Heart right ventricle (tissue), 16 donors: ENCODE measurements at regions not wholly inside any gene's neighbourhood (a gene's known extent, or its start where the extent isn't known, plus 50 kb on each side); places are given as distances from the start of the nearest gene placed in this dataset.

Experiments
- ATAC-seq, 8 donors: fragments of 200-7000 bp; cut with Tn5 transposase; one replicate each; pipeline ENCODE4 v1.9.1; 2020; ENCODE audit warnings: mild to moderate bottlenecking in 8 of 8, moderate library complexity in 8 of 8, moderate number of reproducible peaks in 1 of 8
- DNase-seq, 2 donors: peaks; one replicate each; pipeline ENCODE4 v3.0.0-alpha.2; 2020
- H3K27ac ChIP-seq, 10 donors: fragments of 200-600 bp; sonication (generic) in 2 of 10; one replicate each; pipeline versions ENCODE4 v1.5.0 to v1.8.0; 2020 to 2022; ENCODE audit warnings: mild to moderate bottlenecking in 3 of 10
- H3K27me3 ChIP-seq, 7 donors: fragments of 200-600 bp; one replicate each; pipeline ENCODE4 v1.8.0; 2021 to 2022; ENCODE audit warnings: mild to moderate bottlenecking in 2 of 7
- H3K36me3 ChIP-seq, 9 donors: fragments of 200-600 bp; sonication (generic) in 1 of 9; one replicate each; pipeline versions ENCODE4 v1.5.0 to v1.8.0; 2020 to 2022; ENCODE audit warnings: mild to moderate bottlenecking in 2 of 9
- H3K4me1 ChIP-seq, 9 donors: fragments of 200-600 bp; sonication (generic) in 1 of 9; one replicate each; pipeline versions ENCODE4 v1.5.0 to v1.8.0; 2020 to 2022; ENCODE audit warnings: mild to moderate bottlenecking in 4 of 9
- H3K4me3 ChIP-seq, 10 donors: fragments of 200-600 bp; sonication (generic) in 2 of 10; one replicate each; pipeline versions ENCODE4 v1.5.0 to v1.8.0; 2020 to 2022; ENCODE audit warnings: mild to moderate bottlenecking in 7 of 10, moderate library complexity in 2 of 10
- H3K9me3 ChIP-seq, 11 donors: fragments of 200-600 bp in 10 of 11; sonication (generic) in 2 of 11; one replicate each; pipeline versions ENCODE4 v1.5.0 to v1.8.0; 2013 to 2022; ENCODE audit warnings: mild to moderate bottlenecking in 2 of 11, control low read depth in 1 of 11, moderate library complexity in 1 of 11
- WGBS, 2 donors: extraction: QIAGEN DNeasy Blood & Tissue Kit; methylation state at CpG; one replicate each; pipeline ENCODE4 v1.1.7; 2013; ENCODE audit warnings: inconsistent platforms in 1 of 2; 5-methylcytosine and 5-hydroxymethylcytosine counted together
- intact Hi-C, 10 donors: fragments of 100-400 bp; cut with DNase I; formaldehyde crosslinking; loops; one replicate each; pipeline versions ENCODE4 v1.11.1 to v1.14.2; 2022
- TF ChIP-seq, protein P1 (sequence below), 9 donors: fragments of 200-600 bp; sonication (generic) in 2 of 9; IDR thresholded peaks; one replicate each; pipeline versions ENCODE4 v1.5.0 to v1.8.0; 2021 to 2022; ENCODE audit warnings: antibody characterized with exemption in 9 of 9, mild to moderate bottlenecking in 5 of 9, moderate library complexity in 1 of 9
- donor health status: Arrhythmogenic right ventricular cardiomyopathy.
- donor health status: ischemic (EF 13 %, LVEDD 7.1; RV severe dilation, severe dysfunction).
- donor health status: healthy with polysubstance abuse.
- donor health status: DM: no; HTN: yes; CAD: no.
- donor health status: DM: no; HTN: no; CAD: no.
- donor health status: ischemic (EF 25% LVEDD 6.9; RV normal size, moderate dysfunction).
- donor health status: ischemic (EF 25% LVEDD 5.7; RV mildly dilated, moderate dysfunction).
- donor health status: healthy.
- donor health status: DM: yes; HTN: yes; CAD: no.
- donor health status: Ischemic cardiomyopathy.
- donor health status: ischemic (EF 35%, LVEDD 5.7; RV mildly dilated, moderate dysfunction).
- donor health status: nonischemic (EF 11% LVEDD 7.7; RV severe dilation, severe dysfunction).
- donor health status: DM: yes; HTN: yes; CAD: no.
- donor health status: PGD.
- donor health status: ischemic (EF 29% LVEDD 5.4; RV normal size, mild dysfunction).
- donor health status: nonischemic (EF 23%, LVEDD 6.1; RV moderate dilation, normal function).

DNA sequence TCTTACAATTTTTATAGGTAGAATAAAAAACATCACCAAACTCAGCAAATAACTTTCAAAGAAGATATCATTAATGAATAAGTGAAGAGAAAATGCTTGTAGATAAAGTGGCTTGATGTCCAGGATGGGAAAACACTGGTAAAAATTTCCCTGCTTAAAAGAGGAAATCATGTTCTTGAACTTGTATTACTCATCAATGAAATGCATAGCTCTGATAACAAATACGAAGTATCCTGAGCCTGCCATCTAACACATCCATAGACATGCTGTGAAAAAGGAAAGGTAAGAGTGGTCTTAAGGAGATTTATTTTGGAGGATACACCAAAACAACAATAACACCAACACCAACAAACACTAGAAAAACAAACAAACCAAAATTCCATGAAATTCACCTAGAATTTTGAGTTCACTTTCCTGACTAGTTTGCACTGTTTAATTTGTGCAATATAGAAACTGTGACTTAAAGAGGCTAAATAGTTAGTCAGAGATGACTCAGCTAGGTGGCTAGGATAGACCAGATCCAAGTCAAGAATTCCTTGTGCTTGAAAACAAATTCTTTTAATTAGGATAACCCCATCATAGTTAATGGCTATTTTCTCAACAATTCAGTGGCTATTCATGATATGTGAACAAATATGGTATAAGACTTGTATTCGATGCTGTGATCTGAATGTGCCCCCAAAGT, 179.8 kb upstream of the KCNK2 start:
- Histone ChIP-seq H3K36me3 (no peaks in the 10 kb centered on the region), H3K4me3 (no peak overlapping the region), H3K27ac (no peak overlapping the region), H3K27me3 (no peaks in the 10 kb centered on the region), H3K9me3 (no peaks in the 10 kb centered on the region), H3K4me1 (no peaks in the 10 kb centered on the region)
- TF ChIP-seq, protein P1, sequence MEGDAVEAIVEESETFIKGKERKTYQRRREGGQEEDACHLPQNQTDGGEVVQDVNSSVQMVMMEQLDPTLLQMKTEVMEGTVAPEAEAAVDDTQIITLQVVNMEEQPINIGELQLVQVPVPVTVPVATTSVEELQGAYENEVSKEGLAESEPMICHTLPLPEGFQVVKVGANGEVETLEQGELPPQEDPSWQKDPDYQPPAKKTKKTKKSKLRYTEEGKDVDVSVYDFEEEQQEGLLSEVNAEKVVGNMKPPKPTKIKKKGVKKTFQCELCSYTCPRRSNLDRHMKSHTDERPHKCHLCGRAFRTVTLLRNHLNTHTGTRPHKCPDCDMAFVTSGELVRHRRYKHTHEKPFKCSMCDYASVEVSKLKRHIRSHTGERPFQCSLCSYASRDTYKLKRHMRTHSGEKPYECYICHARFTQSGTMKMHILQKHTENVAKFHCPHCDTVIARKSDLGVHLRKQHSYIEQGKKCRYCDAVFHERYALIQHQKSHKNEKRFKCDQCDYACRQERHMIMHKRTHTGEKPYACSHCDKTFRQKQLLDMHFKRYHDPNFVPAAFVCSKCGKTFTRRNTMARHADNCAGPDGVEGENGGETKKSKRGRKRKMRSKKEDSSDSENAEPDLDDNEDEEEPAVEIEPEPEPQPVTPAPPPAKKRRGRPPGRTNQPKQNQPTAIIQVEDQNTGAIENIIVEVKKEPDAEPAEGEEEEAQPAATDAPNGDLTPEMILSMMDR (IDR thresholded peaks at IDR 0.05): no peak
- WGBS, 2 donors: 80% methylated on average over 2 of the region's 2 CpGs
- intact Hi-C loops: no loop called here
- no peak for DNase-seq
- no peak for ATAC-seq

DNA sequence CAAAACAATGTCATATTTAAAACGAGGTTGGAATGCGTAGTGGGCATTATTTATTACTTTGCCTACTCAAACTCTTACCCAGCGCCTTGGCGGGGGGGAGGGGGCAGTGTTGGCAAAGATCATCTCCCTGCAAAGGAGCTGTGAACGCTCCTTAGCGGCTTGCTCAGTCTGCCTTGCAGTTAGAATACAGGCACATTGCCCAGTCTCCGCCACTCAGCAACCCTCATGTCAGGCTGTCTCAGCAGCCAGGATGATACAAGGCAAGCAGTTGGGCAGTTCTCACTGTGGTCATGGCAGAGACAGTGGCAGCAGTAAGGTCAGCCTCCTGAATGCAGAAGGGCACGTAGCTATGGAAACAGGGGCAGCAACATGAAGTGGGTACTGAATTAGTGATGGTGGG, 170.4 kb upstream of the KCNK2 start:
- DNase-seq (no peak), ATAC-seq (no peak)
- 82 to 85% methylated on average over 8 of the region's 8 CpGs for WGBS, 2 donors
- TF ChIP-seq, protein P1 (IDR thresholded peaks at IDR 0.05): no peak
- intact Hi-C loops: no loop called here
- Histone ChIP-seq H3K27me3 (peaks cover 0 to 4% (median 0%) of the 10 kb centered on the region in 7 donors), H3K4me1 (no peaks in the 10 kb centered on the region), H3K4me3 (no peak overlapping the region), H3K9me3 (no peaks in the 10 kb centered on the region), H3K36me3 (no peaks in the 10 kb centered on the region), H3K27ac (no peak overlapping the region)

- no peak overlapping the region for H3K27ac ChIP-seq
- TF ChIP-seq, protein P1 (IDR thresholded peaks at IDR 0.05): no peak
- 65 to 67% methylated on average over 2 of the region's 2 CpGs for WGBS, 2 donors
- intact Hi-C loops: no loop called here
- H3K27me3 ChIP-seq: peaks cover 0 to 4% (median 0%) of the 10 kb centered on the region in 7 donors
- no peaks in the 10 kb centered on the region for H3K36me3 ChIP-seq
- DNase-seq: no peak
- no peak for ATAC-seq
- H3K4me1 ChIP-seq: no peaks in the 10 kb centered on the region
- H3K9me3 ChIP-seq: no peaks in the 10 kb centered on the region
- H3K4me3 ChIP-seq: no peak overlapping the region
Measured at GRCh38 chr1:214913966-214914365, 168.6 kb upstream of the KCNK2 start.

GRCh38 chr1:214917081-214917635, 165.4 kb upstream of the KCNK2 start:
- Histone ChIP-seq H3K27me3 (peaks cover 0 to 4% (median 0%) of the 10 kb centered on the region in 7 donors), H3K27ac (no peak overlapping the region), H3K4me3 (no peak overlapping the region), H3K9me3 (no peaks in the 10 kb centered on the region), H3K4me1 (no peaks in the 10 kb centered on the region), H3K36me3 (no peaks in the 10 kb centered on the region)
- intact Hi-C loops: no loop called here
- DNase-seq: no peak
- no peak for ATAC-seq
- 80 to 83% methylated on average over 31 of the region's 31 CpGs for WGBS, 2 donors
- TF ChIP-seq, protein P1 (IDR thresholded peaks at IDR 0.05): no peak
